CMK (cell line): ENCODE measurements at regions not wholly inside any gene's neighbourhood (a gene's known extent, or its start where the extent isn't known, plus 50 kb on each side); places are given as distances from the start of the nearest gene placed in this dataset.

ENCODE experiments used
- DNase-seq: peaks from one replicate; pipeline ENCODE4 v3.0.0-alpha.2; 2010; ENCODE audit warnings: low read depth

- no peak for DNase-seq
Observed at GRCh38 chr15:61742591-61742990, 317.7 kb downstream of the VPS13C start.

GRCh38 chr15:61736790-61737189 is 323.5 kb downstream of the VPS13C start:
- no peak for DNase-seq

DNA sequence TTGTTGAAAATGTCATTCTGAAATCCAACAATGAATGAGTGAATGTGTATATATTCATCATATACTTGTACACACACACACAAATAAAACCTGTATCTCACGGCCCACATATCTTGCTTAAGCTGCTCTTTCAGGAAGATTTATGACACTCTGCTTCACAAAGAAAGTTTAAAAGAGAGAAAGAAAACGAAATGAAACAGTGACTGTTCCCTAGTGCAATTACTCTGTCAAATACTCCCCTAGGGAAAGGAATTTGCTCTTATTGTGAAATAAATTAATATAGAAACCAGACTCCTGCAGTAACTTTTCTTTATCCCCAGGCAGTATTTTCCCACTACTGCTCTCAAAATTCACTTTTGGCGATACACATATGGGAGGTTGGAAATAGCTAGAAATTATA is 329.1 kb downstream of the VPS13C start:
- DNase-seq: no peak

DNA sequence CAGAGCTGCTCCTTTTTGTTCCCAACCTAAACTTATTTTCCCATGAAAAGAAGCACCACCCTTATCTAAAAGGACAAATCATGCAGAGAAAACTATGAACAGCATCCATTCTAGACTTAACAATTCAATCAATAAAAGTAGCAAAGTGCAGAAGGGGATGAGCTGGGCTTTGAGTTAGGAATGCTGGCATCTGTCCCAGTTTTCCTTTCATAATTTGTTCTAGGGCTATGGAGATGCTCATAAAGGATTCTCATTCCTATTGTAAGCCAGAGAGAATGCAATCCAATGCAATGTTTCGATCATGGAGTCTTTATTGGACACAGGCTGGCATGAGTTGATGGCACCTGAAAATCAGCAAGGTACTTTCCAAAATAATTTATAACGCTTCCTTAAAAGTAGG is 330.6 kb downstream of the VPS13C start:
- no peak for DNase-seq

DNA sequence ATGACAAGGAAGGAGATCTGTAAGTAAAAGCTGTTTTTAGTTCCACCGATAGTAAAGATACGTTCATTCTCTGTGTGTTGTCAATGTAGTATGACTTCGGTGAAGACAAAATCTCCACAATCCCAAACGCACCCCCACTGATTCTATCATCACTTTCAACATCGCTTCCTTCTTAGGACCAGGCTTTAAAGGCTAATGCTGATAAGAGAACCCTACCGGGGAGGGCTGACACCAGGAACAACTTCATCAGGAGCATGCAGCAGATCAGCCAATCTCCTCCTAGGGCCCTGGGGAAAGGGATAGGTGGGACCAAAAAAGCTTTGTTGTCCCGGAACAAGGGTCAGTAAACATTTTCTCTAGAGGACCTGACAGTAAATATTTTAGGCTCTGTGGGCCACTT is 334.1 kb downstream of the VPS13C start:
- no peak for DNase-seq

DNA sequence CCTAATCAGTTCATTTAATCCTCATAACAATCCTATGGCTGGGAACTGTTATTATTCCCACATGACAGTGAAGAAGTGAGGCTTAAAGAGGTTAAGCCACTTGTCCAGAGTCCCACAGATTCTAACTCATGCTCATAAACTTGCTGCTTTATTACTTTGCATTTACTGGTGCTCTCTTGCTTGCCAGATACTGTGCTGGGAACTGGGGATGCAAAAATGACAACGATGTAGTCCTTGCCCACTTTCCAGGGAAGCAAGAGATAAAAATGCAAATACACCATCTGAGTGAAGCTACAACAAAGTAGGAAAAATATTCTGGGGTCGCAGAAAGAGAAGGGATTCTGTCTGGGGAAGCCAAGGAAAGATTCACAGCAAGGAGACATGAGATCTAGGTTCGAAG is 335.0 kb downstream of the VPS13C start:
- no peak for DNase-seq

DNA sequence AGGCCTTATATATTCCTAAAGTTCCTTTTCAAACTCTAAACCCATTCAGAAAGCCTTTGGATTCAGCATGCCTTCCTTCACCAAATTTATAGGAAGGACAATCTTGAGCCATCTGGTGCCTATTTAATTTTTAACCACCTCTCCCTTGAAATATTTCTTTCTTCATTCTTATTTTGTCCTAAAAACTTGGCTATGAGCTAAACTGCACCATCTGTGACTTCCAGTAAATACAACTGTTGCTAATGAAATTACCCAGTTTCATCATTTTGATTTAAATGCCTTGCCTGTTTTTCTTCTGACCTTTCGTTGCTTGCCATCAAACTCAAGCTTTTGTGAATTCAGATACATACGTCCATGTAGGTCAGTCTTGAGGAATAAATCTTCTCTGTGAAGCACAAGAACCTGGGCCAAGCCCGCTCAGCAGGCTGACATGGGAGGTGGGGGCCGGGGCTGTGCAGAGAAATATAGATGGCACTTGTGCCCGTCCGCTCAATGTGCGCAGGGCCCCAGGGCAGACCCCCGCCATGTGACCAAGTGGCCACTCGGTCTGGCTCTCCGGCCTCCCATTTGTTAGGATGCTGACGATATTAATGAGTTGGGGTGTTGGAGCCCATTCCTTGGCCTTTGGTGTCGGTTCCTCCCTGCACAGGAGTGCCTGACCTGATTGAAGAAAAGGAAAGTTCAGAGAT is 335.9 kb downstream of the VPS13C start:
- no peak for DNase-seq

GRCh38 chr15:61721418-61721817 is 338.8 kb downstream of the VPS13C start:
- DNase-seq: no peak

DNA sequence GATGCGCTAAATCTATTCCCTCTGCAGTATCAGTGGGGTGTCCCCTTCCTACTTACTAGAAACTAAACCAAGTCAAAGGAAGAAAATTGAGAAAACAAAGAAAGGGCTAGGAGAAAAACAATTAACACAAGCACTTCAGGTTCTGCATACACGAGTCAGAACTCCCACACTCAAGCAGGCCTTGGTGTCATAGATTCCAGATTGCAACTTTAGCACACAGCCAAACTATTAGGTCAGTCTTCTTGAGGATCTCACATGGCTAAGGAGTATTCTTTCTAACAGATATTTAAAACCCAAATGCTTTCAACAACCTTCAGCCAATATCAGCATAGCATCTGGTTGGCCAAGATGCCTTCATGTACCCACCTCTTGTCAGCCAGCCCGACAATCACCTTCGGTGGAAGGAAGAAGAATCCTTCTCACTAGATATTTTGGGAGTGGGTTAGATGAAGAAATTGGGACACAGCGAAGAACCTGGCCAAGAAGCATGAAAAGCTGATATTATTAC is 340.0 kb downstream of the VPS13C start:
- no peak for DNase-seq

GRCh38 chr15:61715082-61715481 is 345.2 kb downstream of the VPS13C start:
- DNase-seq: no peak

- DNase-seq: no peak
Observed at GRCh38 chr15:61712129-61712759, 348.0 kb downstream of the VPS13C start.

DNA sequence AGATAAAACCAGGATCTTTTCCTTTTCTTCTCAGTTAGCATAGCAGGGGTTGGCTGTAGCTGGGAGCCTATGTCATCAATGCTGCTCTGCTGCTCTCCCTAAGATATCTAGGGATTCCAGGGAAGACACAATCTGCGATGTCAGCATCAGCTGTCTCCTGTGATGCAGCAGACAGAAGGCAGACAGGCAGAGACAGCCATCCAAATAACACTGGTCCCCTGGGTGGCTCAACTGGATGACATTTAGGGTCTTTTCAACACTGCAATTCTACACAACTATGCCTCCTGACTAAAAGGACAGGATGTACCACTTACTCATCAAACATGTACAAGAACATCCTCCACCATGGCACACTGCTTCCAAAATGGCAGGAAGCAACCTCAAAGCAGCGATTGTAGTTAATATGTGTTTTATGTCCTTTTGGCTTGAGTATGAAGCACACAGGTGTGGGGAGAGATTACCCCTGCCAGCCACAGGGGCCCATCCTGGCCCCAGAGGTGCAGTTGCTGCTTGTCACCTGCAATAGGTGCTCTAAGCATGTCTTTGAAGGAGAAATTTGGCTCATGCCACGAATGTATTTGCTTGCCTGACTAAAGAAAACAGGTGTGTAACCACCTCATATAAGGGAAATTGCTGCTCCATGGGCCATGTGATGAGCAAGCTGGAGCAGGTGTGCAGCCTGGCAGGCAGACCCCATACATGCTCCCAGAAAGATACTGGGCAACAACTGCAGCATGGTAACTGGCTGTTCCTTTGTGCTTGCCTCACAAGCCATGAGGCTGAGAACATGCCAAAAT is 357.8 kb downstream of the VPS13C start:
- DNase-seq: no peak

GRCh38 chr15:61701455-61701854 is 358.8 kb downstream of the VPS13C start:
- DNase-seq: no peak

- no peak for DNase-seq
Observed at GRCh38 chr15:61700803-61701202, 359.4 kb downstream of the VPS13C start.

- no peak for DNase-seq
Observed at GRCh38 chr15:61697796-61698195, 362.5 kb downstream of the VPS13C start.

DNA sequence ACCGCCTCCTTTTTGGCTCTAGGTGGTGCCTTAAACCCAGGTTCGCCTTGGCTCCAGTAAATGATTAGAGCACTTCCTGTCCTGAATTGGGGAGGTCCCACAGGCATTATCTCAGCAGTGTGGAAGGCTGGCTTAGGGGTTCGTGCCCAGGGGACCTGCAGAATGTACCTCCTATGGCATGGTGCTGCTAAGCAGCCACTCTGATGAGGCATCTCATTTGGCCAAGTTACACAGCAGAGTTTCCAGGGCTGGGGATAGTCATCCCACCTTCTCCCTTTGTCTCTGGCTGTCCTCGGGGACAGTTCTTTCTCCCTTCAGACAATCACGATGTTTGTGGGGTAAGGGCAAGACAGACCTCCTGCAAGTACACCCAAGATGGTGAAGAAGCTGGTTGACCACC is 371.2 kb downstream of the VPS13C start:
- DNase-seq: no peak

- no peak for DNase-seq
Observed at GRCh38 chr15:61687651-61688050, 372.6 kb downstream of the VPS13C start.

- DNase-seq: no peak
Observed at GRCh38 chr15:61687124-61687523, 373.1 kb downstream of the VPS13C start.

- DNase-seq: no peak
Observed at GRCh38 chr15:61685971-61686370, 374.3 kb downstream of the VPS13C start.

- DNase-seq: no peak
Observed at GRCh38 chr15:61685534-61685933, 374.7 kb downstream of the VPS13C start.

- DNase-seq: no peak
Observed at GRCh38 chr15:61684749-61685467, 375.3 kb downstream of the VPS13C start.
